ENCODE measurements at regions not wholly inside any gene's neighbourhood (a gene's known extent, or its start where the extent isn't known, plus 50 kb on each side); places are given as distances from the start of the nearest gene placed in this dataset.

DNA sequence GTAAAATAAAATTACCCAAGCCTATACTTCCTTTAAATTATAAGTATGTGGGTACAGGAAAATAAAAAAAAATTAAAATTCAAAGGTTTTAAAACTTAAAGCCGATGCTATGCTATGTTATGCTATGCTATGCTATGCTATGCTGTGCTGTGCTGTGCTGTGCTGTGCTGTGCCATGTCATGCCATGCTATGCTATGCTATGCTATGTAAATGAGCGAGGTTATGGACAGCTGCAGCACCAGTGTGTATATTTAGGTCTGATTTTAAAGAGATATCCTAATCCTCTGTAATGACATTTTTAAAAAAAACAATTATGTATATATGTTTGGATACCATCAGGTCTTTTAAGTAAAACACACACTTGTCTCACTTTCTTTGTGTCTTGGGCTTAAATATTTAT lies 1822.0 kb upstream of the SEL1L start:
- DNase-seq (ENCODE audit: low read depth in 6 of 9, low spot score in 9 of 9), result no peak
- WGBS, result 86% methylated on average over 2 of the region's 2 CpGs
- Histone ChIP-seq H3K27me3 (ENCODE audit: control insufficient read depth in 2 of 2, insufficient read depth in 1 of 2, low read length in 1 of 2) (no peaks in the 10 kb centered on the region), H3K27ac (ENCODE audit: low read depth in 1 of 2, low read length in 1 of 2) (no peak overlapping the region), H3K36me3 (ENCODE audit: control insufficient read depth in 2 of 2, insufficient read depth in 2 of 2, low read length in 1 of 2) (no peaks in the 10 kb centered on the region), H3K4me3 (ENCODE audit: low read length in 2 of 2) (no peak overlapping the region), H3K4me1 (ENCODE audit: control insufficient read depth in 2 of 2, insufficient read depth in 2 of 2, low read length in 2 of 2) (no peaks in the 10 kb centered on the region), H3K9me3 (ENCODE audit: control insufficient read depth in 2 of 2, insufficient read depth in 1 of 2, low read length in 1 of 2) (peaks cover 0 to 4% of the 10 kb centered on the region in 2 donors)

DNA sequence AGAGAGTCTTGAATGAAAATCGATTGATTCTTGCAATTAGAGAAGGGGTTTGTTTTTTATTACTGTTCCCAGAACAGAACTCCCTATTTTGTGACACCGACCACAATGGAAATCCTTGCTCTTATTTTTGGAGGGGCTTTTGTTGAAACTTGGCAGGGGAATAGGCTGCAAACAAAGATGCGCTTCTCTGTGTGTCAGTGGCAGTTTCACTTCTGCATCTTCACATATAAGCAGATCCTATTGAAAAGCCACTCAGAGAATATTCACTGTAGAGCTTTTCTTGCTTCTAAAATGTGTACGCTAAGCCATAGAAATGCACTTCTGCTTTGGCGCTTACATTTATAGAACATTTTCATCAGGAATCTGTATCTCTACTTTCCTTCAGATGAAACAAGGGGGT lies 1822.4 kb upstream of the SEL1L start:
- WGBS, result 93% methylated on average over 5 of the region's 5 CpGs
- no peak overlapping the region for H3K27ac ChIP-seq (ENCODE audit: low read depth in 1 of 2, low read length in 1 of 2)
- no peaks in the 10 kb centered on the region for H3K4me1 ChIP-seq (ENCODE audit: control insufficient read depth in 2 of 2, insufficient read depth in 2 of 2, low read length in 2 of 2)
- no peaks in the 10 kb centered on the region for H3K27me3 ChIP-seq (ENCODE audit: control insufficient read depth in 2 of 2, insufficient read depth in 1 of 2, low read length in 1 of 2)
- no peak for DNase-seq (ENCODE audit: low read depth in 6 of 9, low spot score in 9 of 9)
- H3K9me3 ChIP-seq (ENCODE audit: control insufficient read depth in 2 of 2, insufficient read depth in 1 of 2, low read length in 1 of 2), result peaks cover 0 to 4% of the 10 kb centered on the region in 2 donors
- no peak overlapping the region for H3K4me3 ChIP-seq (ENCODE audit: low read length in 2 of 2)
- no peaks in the 10 kb centered on the region for H3K36me3 ChIP-seq (ENCODE audit: control insufficient read depth in 2 of 2, insufficient read depth in 2 of 2, low read length in 1 of 2)

- WGBS, result 72% methylated on average over 1 of the region's 1 CpG
- H3K27ac ChIP-seq (ENCODE audit: low read depth in 1 of 2, low read length in 1 of 2), result no peak overlapping the region
- DNase-seq (ENCODE audit: low read depth in 6 of 9, low spot score in 9 of 9), result no peak
Observed at GRCh38 chr14:83372271-83372670, 1838.6 kb upstream of the SEL1L start.

DNA sequence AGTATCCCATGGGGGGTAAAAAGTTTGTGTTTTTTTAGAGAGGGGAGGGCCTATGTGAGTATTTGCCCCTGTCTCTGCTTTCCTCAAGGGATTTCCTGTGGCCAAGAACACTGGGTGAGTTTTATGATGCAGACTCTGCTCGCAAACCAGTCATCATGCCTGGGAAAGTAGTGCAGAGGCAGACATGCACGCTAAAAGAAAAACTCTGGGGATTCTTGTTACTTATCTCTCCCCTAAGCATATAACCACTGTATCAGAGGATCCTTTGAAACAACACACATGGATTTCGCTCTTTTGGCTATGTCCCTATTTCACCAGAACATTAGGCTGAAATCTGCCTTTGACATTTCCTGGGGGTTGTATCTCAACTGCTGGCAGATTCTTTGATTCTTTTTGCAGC lies 1845.8 kb upstream of the SEL1L start:
- no peak overlapping the region for H3K27ac ChIP-seq (ENCODE audit: low read depth in 1 of 2, low read length in 1 of 2)
- DNase-seq (ENCODE audit: low read depth in 6 of 9, low spot score in 9 of 9), result no peak
- no peaks in the 10 kb centered on the region for H3K36me3 ChIP-seq (ENCODE audit: control insufficient read depth in 2 of 2, insufficient read depth in 2 of 2, low read length in 1 of 2)
- no peaks in the 10 kb centered on the region for H3K9me3 ChIP-seq (ENCODE audit: control insufficient read depth in 2 of 2, insufficient read depth in 1 of 2, low read length in 1 of 2)
- 88% methylated on average over 3 of the region's 3 CpGs for WGBS
- H3K4me3 ChIP-seq (ENCODE audit: low read length in 2 of 2), result no peak overlapping the region
- H3K27me3 ChIP-seq (ENCODE audit: control insufficient read depth in 2 of 2, insufficient read depth in 1 of 2, low read length in 1 of 2), result no peaks in the 10 kb centered on the region
- no peaks in the 10 kb centered on the region for H3K4me1 ChIP-seq (ENCODE audit: control insufficient read depth in 2 of 2, insufficient read depth in 2 of 2, low read length in 2 of 2)

More at GRCh38 chr14:83372271-83372670, 1838.6 kb upstream of the SEL1L start:
- Histone ChIP-seq H3K4me1 (ENCODE audit: control insufficient read depth in 2 of 2, insufficient read depth in 2 of 2, low read length in 2 of 2) (no peaks in the 10 kb centered on the region), H3K36me3 (ENCODE audit: control insufficient read depth in 2 of 2, insufficient read depth in 2 of 2, low read length in 1 of 2) (no peaks in the 10 kb centered on the region), H3K9me3 (ENCODE audit: control insufficient read depth in 2 of 2, insufficient read depth in 1 of 2, low read length in 1 of 2) (no peaks in the 10 kb centered on the region), H3K27me3 (ENCODE audit: control insufficient read depth in 2 of 2, insufficient read depth in 1 of 2, low read length in 1 of 2) (no peaks in the 10 kb centered on the region), H3K4me3 (ENCODE audit: low read length in 2 of 2) (no peak overlapping the region)

GRCh38 chr14:83384253-83384652 lies 1850.6 kb upstream of the SEL1L start:
- Histone ChIP-seq H3K4me3 (ENCODE audit: low read length in 2 of 2) (no peak overlapping the region), H3K9me3 (ENCODE audit: control insufficient read depth in 2 of 2, insufficient read depth in 1 of 2, low read length in 1 of 2) (no peaks in the 10 kb centered on the region), H3K27ac (ENCODE audit: low read depth in 1 of 2, low read length in 1 of 2) (no peak overlapping the region), H3K27me3 (ENCODE audit: control insufficient read depth in 2 of 2, insufficient read depth in 1 of 2, low read length in 1 of 2) (no peaks in the 10 kb centered on the region), H3K4me1 (ENCODE audit: control insufficient read depth in 2 of 2, insufficient read depth in 2 of 2, low read length in 2 of 2) (no peaks in the 10 kb centered on the region), H3K36me3 (ENCODE audit: control insufficient read depth in 2 of 2, insufficient read depth in 2 of 2, low read length in 1 of 2) (no peaks in the 10 kb centered on the region)
- WGBS, result 91% methylated on average over 3 of the region's 3 CpGs
- no peak for DNase-seq (ENCODE audit: low read depth in 6 of 9, low spot score in 9 of 9)

- no peak overlapping the region for H3K4me3 ChIP-seq (ENCODE audit: low read length in 2 of 2)
- 90% methylated on average over 2 of the region's 2 CpGs for WGBS
- no peak overlapping the region for H3K27ac ChIP-seq (ENCODE audit: low read depth in 1 of 2, low read length in 1 of 2)
- H3K9me3 ChIP-seq (ENCODE audit: control insufficient read depth in 2 of 2, insufficient read depth in 1 of 2, low read length in 1 of 2), result no peaks in the 10 kb centered on the region
- DNase-seq (ENCODE audit: low read depth in 6 of 9, low spot score in 9 of 9), result no peak
- H3K27me3 ChIP-seq (ENCODE audit: control insufficient read depth in 2 of 2, insufficient read depth in 1 of 2, low read length in 1 of 2), result no peaks in the 10 kb centered on the region
- H3K4me1 ChIP-seq (ENCODE audit: control insufficient read depth in 2 of 2, insufficient read depth in 2 of 2, low read length in 2 of 2), result no peaks in the 10 kb centered on the region
- H3K36me3 ChIP-seq (ENCODE audit: control insufficient read depth in 2 of 2, insufficient read depth in 2 of 2, low read length in 1 of 2), result no peaks in the 10 kb centered on the region
Observed at GRCh38 chr14:83395321-83395720, 1861.7 kb upstream of the SEL1L start.

DNA sequence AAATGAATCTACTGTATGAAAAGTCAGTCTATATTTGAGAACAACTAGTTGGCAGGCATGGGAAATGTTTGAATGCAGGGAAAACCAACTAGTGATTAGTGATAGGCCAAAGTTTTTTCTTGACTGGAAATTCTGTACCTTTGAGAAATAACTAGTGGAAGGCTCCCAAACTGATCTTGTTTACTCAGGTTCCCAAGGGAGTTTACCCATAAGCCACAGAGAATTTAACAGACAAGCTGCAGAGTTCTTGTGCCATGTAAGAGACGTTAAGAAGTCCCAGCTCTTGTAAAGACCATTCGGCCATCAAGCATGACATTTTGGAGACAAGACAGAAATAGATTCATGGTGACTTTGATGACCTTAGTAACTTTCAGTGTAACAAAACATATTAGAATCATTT lies 1882.8 kb upstream of the SEL1L start:
- H3K4me1 ChIP-seq (ENCODE audit: control insufficient read depth in 2 of 2, insufficient read depth in 2 of 2, low read length in 2 of 2), result no peaks in the 10 kb centered on the region
- H3K27me3 ChIP-seq (ENCODE audit: control insufficient read depth in 2 of 2, insufficient read depth in 1 of 2, low read length in 1 of 2), result no peaks in the 10 kb centered on the region
- no peaks in the 10 kb centered on the region for H3K9me3 ChIP-seq (ENCODE audit: control insufficient read depth in 2 of 2, insufficient read depth in 1 of 2, low read length in 1 of 2)
- WGBS, result 87% methylated on average over 2 of the region's 2 CpGs
- no peak overlapping the region for H3K4me3 ChIP-seq (ENCODE audit: low read length in 2 of 2)
- no peak for DNase-seq (ENCODE audit: low read depth in 6 of 9, low spot score in 9 of 9)
- no peak overlapping the region for H3K27ac ChIP-seq (ENCODE audit: low read depth in 1 of 2, low read length in 1 of 2)
- no peaks in the 10 kb centered on the region for H3K36me3 ChIP-seq (ENCODE audit: control insufficient read depth in 2 of 2, insufficient read depth in 2 of 2, low read length in 1 of 2)

DNA sequence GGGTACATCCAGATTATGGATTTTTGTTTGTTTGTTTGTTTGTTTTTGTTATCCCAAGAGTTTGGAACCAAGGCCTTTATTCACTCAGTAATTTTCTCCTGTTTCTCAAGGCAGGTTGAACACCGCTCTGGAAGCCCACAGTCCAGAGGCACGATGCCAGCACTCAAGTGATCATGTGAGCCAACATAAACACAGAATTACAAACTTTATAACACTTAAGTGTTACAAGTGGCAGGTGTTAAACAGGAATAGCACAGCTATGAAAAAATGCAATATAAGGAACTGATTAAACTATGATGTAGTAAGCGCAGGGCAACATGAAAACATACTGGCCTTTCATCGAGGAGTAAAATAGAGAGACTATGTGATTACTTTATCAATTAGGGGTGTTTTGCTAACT lies 1885.8 kb upstream of the SEL1L start:
- H3K4me1 ChIP-seq (ENCODE audit: control insufficient read depth in 2 of 2, insufficient read depth in 2 of 2, low read length in 2 of 2), result no peaks in the 10 kb centered on the region
- DNase-seq (ENCODE audit: low read depth in 6 of 9, low spot score in 9 of 9), result peak in 1 of 9 donors; percentile 2

GRCh38 chr14:83421711-83422110 lies 1888.1 kb upstream of the SEL1L start:
- Histone ChIP-seq H3K4me1 (ENCODE audit: control insufficient read depth in 2 of 2, insufficient read depth in 2 of 2, low read length in 2 of 2) (no peaks in the 10 kb centered on the region), H3K27ac (ENCODE audit: low read depth in 1 of 2, low read length in 1 of 2) (no peak overlapping the region), H3K27me3 (ENCODE audit: control insufficient read depth in 2 of 2, insufficient read depth in 1 of 2, low read length in 1 of 2) (no peaks in the 10 kb centered on the region), H3K36me3 (ENCODE audit: control insufficient read depth in 2 of 2, insufficient read depth in 2 of 2, low read length in 1 of 2) (no peaks in the 10 kb centered on the region), H3K4me3 (ENCODE audit: low read length in 2 of 2) (no peak overlapping the region), H3K9me3 (ENCODE audit: control insufficient read depth in 2 of 2, insufficient read depth in 1 of 2, low read length in 1 of 2) (no peaks in the 10 kb centered on the region)
- DNase-seq (ENCODE audit: low read depth in 6 of 9, low spot score in 9 of 9), result no peak
- 94% methylated on average over 2 of the region's 2 CpGs for WGBS

More for the DNA sequence above, 1885.8 kb upstream of the SEL1L start:
- Histone ChIP-seq H3K4me3 (ENCODE audit: low read length in 2 of 2) (no peak overlapping the region), H3K27me3 (ENCODE audit: control insufficient read depth in 2 of 2, insufficient read depth in 1 of 2, low read length in 1 of 2) (no peaks in the 10 kb centered on the region), H3K36me3 (ENCODE audit: control insufficient read depth in 2 of 2, insufficient read depth in 2 of 2, low read length in 1 of 2) (no peaks in the 10 kb centered on the region), H3K9me3 (ENCODE audit: control insufficient read depth in 2 of 2, insufficient read depth in 1 of 2, low read length in 1 of 2) (no peaks in the 10 kb centered on the region), H3K27ac (ENCODE audit: low read depth in 1 of 2, low read length in 1 of 2) (no peak overlapping the region)
- WGBS, result 89% methylated on average over 4 of the region's 4 CpGs

- DNase-seq (ENCODE audit: low read depth in 6 of 9, low spot score in 9 of 9), result no peak
- Histone ChIP-seq H3K27ac (ENCODE audit: low read depth in 1 of 2, low read length in 1 of 2) (no peak overlapping the region), H3K36me3 (ENCODE audit: control insufficient read depth in 2 of 2, insufficient read depth in 2 of 2, low read length in 1 of 2) (no peaks in the 10 kb centered on the region), H3K4me1 (ENCODE audit: control insufficient read depth in 2 of 2, insufficient read depth in 2 of 2, low read length in 2 of 2) (no peaks in the 10 kb centered on the region), H3K27me3 (ENCODE audit: control insufficient read depth in 2 of 2, insufficient read depth in 1 of 2, low read length in 1 of 2) (no peaks in the 10 kb centered on the region), H3K9me3 (ENCODE audit: control insufficient read depth in 2 of 2, insufficient read depth in 1 of 2, low read length in 1 of 2) (no peaks in the 10 kb centered on the region), H3K4me3 (ENCODE audit: low read length in 2 of 2) (no peak overlapping the region)
Observed at GRCh38 chr14:83425138-83425537, 1891.5 kb upstream of the SEL1L start.

Measured in thymus (tissue), 11 donors.